WTC11 (cell line): ENCODE measurements at regions not wholly inside any gene's neighbourhood (a gene's known extent, or its start where the extent isn't known, plus 50 kb on each side); places are given as distances from the start of the nearest gene placed in this dataset.

Experiments used
- ATAC-seq: fragments of 200-7000 bp; cut with Tn5 transposase; 2 replicates; pipeline ENCODE4 v1.10.0; 2021; ENCODE audit warnings: mild to moderate bottlenecking, moderate library complexity
- CTCF ChIA-PET: fragments of 300-600 bp; sonication (Branson Sonifier 250); formaldehyde crosslinking; loops from one replicate; lab custom pipeline; 2021; ENCODE audit warnings: antibody characterized with exemption; lab: Charles Lee
- POLR2A ChIA-PET: fragments of 350-600 bp; sonication (Branson Sonifier 250); formaldehyde crosslinking; loops from one replicate; lab custom pipeline; 2021; ENCODE audit warnings: antibody characterized with exemption; lab: Charles Lee
- DNase-seq: peaks from one replicate; pipeline ENCODE4 v3.0.0; 2021; ENCODE audit warnings: low spot score
- H3K27ac Mint-ChIP-seq: 2 replicates; pipeline ENCODE4 v1.8.0; 2021; ENCODE audit warnings: mixed read lengths
- H3K27me3 Mint-ChIP-seq: 2 replicates; pipeline ENCODE4 v1.8.0; 2021; ENCODE audit warnings: low read depth, mild to moderate bottlenecking, moderate library complexity, mixed read lengths
- H3K36me3 Mint-ChIP-seq: 2 replicates; pipeline ENCODE4 v1.8.0; 2021; ENCODE audit warnings: mixed read lengths
- H3K4me1 Mint-ChIP-seq: 2 replicates; pipeline ENCODE4 v1.8.0; 2022; ENCODE audit warnings: mixed read lengths
- H3K4me3 Mint-ChIP-seq: 2 replicates; pipeline ENCODE4 v1.8.0; 2021; ENCODE audit warnings: mild to moderate bottlenecking, moderate library complexity, mixed read lengths
- H3K9me3 Mint-ChIP-seq: 2 replicates; pipeline ENCODE4 v1.8.0; 2021; ENCODE audit warnings: mixed read lengths
- ARID4B ChIP-seq: sonication (generic); formaldehyde crosslinking; IDR thresholded peaks from 2 replicates; pipeline ENCODE4 v1.8.0; 2023; ENCODE audit warnings: missing genetic modification reagents, mild to moderate bottlenecking, borderline replicate concordance
- CREB1 ChIP-seq: sonication (generic); formaldehyde crosslinking; IDR thresholded peaks from 2 replicates; pipeline ENCODE4 v1.8.0; 2023; ENCODE audit warnings: mild to moderate bottlenecking, missing genetic modification reagents
- CREM ChIP-seq: sonication (generic); formaldehyde crosslinking; IDR thresholded peaks from 2 replicates; pipeline ENCODE4 v1.8.1; 2022; ENCODE audit warnings: mild to moderate bottlenecking, missing genetic modification reagents, moderate library complexity
- EMX1 ChIP-seq: fragments of 250-450 bp; sonication (Bioruptor Pico); IDR thresholded peaks from 2 replicates; pipeline ENCODE4 v1.8.0; 2021; ENCODE audit warnings: mild to moderate bottlenecking
- FOXK1 ChIP-seq: sonication (generic); formaldehyde crosslinking; IDR thresholded peaks from 2 replicates; pipeline ENCODE4 v1.8.0; 2022; ENCODE audit warnings: mild to moderate bottlenecking, moderate library complexity, missing genetic modification reagents
- FOXP1 ChIP-seq: sonication (generic); formaldehyde crosslinking; IDR thresholded peaks from 2 replicates; pipeline ENCODE4 v1.8.0; 2022; ENCODE audit warnings: missing genetic modification reagents, mild to moderate bottlenecking, moderate library complexity, borderline replicate concordance
- PRRX2 ChIP-seq: fragments of 250-450 bp; sonication (Bioruptor Pico); IDR thresholded peaks from 2 replicates; pipeline ENCODE4 v1.8.0; 2021; ENCODE audit warnings: mild to moderate bottlenecking
- TCF7 ChIP-seq: sonication (generic); formaldehyde crosslinking; IDR thresholded peaks from 2 replicates; pipeline ENCODE4 v1.8.0; 2022; ENCODE audit warnings: mild to moderate bottlenecking, low read depth, missing genetic modification reagents, moderate library complexity
- TP53 ChIP-seq: sonication (generic); formaldehyde crosslinking; IDR thresholded peaks from 2 replicates; pipeline ENCODE4 v1.8.1; 2023; ENCODE audit warnings: mild to moderate bottlenecking, missing genetic modification reagents
- ZNF138 ChIP-seq: sonication (generic); formaldehyde crosslinking; conservative IDR thresholded peaks from 2 replicates; pipeline ENCODE4 v1.8.1; 2022; ENCODE audit warnings: mild to moderate bottlenecking, moderate library complexity, missing genetic modification reagents
- ZNF317 ChIP-seq: sonication (generic); formaldehyde crosslinking; IDR thresholded peaks from 2 replicates; pipeline ENCODE4 v1.8.1; 2023; ENCODE audit warnings: low read depth, mild to moderate bottlenecking, moderate library complexity, missing genetic modification reagents, borderline replicate concordance
- ZNF423 ChIP-seq: fragments of 250-450 bp; sonication (Bioruptor Pico); IDR thresholded peaks from 2 replicates; pipeline ENCODE4 v2.1.2; 2022; ENCODE audit warnings: mild to moderate bottlenecking, moderate library complexity
- TF ChIP-seq, protein P1 (sequence below): sonication (generic); formaldehyde crosslinking; IDR thresholded peaks from 2 replicates; pipeline ENCODE4 v1.8.0; 2022; ENCODE audit warnings: mild to moderate bottlenecking, missing genetic modification reagents
- TF ChIP-seq, protein P2 (sequence below): sonication (generic); formaldehyde crosslinking; IDR thresholded peaks from 2 replicates; pipeline ENCODE4 v1.8.1; 2023; ENCODE audit warnings: mild to moderate bottlenecking, missing genetic modification reagents, borderline replicate concordance
- TF ChIP-seq, protein P3 (sequence below): sonication (generic); formaldehyde crosslinking; IDR thresholded peaks from 2 replicates; pipeline ENCODE4 v1.8.1; 2022; ENCODE audit warnings: missing genetic modification reagents, borderline replicate concordance
- TF ChIP-seq, protein P4 (sequence below): sonication (generic); formaldehyde crosslinking; IDR thresholded peaks from 2 replicates; pipeline ENCODE4 v1.8.1; 2022; ENCODE audit warnings: low read depth, mild to moderate bottlenecking, moderate library complexity, missing genetic modification reagents, borderline replicate concordance

DNA sequence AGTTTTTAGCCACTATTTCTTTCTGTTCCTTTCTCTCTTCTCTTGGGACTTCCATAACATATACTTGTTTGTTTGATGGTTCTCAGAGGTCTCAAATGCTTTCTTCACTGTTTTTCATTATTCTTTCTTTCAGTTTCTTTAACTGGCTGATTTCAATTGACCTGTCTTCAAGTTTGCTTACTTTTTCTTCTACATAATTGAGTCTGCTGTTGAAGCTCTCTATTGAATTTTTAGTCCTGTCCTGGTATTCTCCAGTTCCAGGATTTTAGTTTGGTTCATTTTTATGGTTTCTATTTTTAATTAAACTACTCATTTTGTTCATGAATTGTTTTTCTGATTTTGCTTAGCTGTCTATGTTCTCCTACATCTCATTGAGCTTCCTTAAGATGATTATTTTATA lies 1305.3 kb upstream of the CELF2 start (continued):
- TF ChIP-seq FOXK1 (no peak), ZNF138 (CRISPR knock-in tag) (no peak), PRRX2 (CRISPR knock-in tag) (no peak), CREM (CRISPR knock-in tag) (no peak), TCF7 (no peak), ZNF317 (CRISPR knock-in tag) (no peak), TP53 (no peak), ARID4B (CRISPR knock-in tag) (no peak)
- TF ChIP-seq, protein P1, sequence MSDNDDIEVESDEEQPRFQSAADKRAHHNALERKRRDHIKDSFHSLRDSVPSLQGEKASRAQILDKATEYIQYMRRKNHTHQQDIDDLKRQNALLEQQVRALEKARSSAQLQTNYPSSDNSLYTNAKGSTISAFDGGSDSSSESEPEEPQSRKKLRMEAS, result no peak
- TF ChIP-seq, protein P2, sequence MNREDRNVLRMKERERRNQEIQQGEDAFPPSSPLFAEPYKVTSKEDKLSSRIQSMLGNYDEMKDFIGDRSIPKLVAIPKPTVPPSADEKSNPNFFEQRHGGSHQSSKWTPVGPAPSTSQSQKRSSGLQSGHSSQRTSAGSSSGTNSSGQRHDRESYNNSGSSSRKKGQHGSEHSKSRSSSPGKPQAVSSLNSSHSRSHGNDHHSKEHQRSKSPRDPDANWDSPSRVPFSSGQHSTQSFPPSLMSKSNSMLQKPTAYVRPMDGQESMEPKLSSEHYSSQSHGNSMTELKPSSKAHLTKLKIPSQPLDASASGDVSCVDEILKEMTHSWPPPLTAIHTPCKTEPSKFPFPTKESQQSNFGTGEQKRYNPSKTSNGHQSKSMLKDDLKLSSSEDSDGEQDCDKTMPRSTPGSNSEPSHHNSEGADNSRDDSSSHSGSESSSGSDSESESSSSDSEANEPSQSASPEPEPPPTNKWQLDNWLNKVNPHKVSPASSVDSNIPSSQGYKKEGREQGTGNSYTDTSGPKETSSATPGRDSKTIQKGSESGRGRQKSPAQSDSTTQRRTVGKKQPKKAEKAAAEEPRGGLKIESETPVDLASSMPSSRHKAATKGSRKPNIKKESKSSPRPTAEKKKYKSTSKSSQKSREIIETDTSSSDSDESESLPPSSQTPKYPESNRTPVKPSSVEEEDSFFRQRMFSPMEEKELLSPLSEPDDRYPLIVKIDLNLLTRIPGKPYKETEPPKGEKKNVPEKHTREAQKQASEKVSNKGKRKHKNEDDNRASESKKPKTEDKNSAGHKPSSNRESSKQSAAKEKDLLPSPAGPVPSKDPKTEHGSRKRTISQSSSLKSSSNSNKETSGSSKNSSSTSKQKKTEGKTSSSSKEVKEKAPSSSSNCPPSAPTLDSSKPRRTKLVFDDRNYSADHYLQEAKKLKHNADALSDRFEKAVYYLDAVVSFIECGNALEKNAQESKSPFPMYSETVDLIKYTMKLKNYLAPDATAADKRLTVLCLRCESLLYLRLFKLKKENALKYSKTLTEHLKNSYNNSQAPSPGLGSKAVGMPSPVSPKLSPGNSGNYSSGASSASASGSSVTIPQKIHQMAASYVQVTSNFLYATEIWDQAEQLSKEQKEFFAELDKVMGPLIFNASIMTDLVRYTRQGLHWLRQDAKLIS, result no peak

GRCh38 chr10:9719246-9719645 lies 1298.4 kb upstream of the CELF2 start:
- DNase-seq (no peak), ATAC-seq (no peak)
- POLR2A ChIA-PET, result no interaction called here
- peaks cover 21% of the 10 kb centered on the region for H3K9me3 Mint-ChIP-seq
- H3K27me3 Mint-ChIP-seq, result no peaks in the 10 kb centered on the region
- peaks cover 3% of the 10 kb centered on the region; the same call in 1 of the 2 replicates for H3K36me3 Mint-ChIP-seq
- CTCF ChIA-PET, result no interaction called here
- H3K4me1 Mint-ChIP-seq, result no peaks in the 10 kb centered on the region
- H3K27ac Mint-ChIP-seq, result no peak overlapping the region
- no peak overlapping the region for H3K4me3 Mint-ChIP-seq
- no peak for TF ChIP-seq FOXP1 (CRISPR knock-in tag)
- TF ChIP-seq, protein P3, sequence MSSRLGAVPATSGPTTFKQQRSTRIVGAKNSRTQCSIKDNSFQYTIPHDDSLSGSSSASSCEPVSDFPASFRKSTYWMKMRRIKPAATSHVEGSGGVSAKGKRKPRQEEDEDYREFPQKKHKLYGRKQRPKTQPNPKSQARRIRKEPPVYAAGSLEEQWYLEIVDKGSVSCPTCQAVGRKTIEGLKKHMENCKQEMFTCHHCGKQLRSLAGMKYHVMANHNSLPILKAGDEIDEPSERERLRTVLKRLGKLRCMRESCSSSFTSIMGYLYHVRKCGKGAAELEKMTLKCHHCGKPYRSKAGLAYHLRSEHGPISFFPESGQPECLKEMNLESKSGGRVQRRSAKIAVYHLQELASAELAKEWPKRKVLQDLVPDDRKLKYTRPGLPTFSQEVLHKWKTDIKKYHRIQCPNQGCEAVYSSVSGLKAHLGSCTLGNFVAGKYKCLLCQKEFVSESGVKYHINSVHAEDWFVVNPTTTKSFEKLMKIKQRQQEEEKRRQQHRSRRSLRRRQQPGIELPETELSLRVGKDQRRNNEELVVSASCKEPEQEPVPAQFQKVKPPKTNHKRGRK (CRISPR knock-in tag), result no peak
- TF ChIP-seq ZNF423 (CRISPR knock-in tag), result no peak
- no peak for TF ChIP-seq EMX1
- TF ChIP-seq CREB1, result no peak
- TF ChIP-seq, protein P4, sequence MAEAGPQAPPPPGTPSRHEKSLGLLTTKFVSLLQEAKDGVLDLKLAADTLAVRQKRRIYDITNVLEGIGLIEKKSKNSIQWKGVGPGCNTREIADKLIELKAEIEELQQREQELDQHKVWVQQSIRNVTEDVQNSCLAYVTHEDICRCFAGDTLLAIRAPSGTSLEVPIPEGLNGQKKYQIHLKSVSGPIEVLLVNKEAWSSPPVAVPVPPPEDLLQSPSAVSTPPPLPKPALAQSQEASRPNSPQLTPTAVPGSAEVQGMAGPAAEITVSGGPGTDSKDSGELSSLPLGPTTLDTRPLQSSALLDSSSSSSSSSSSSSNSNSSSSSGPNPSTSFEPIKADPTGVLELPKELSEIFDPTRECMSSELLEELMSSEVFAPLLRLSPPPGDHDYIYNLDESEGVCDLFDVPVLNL (CRISPR knock-in tag), result no peak
